ENCODE measurements at regions not wholly inside any gene's neighbourhood (a gene's known extent, or its start where the extent isn't known, plus 50 kb on each side); places are given as distances from the start of the nearest gene placed in this dataset.
"Not testable (repeated sequence)": the region's sequence is repeated elsewhere in the genome, so short reads cannot be mapped to it uniquely, and the experiment has no call there.

DNA sequence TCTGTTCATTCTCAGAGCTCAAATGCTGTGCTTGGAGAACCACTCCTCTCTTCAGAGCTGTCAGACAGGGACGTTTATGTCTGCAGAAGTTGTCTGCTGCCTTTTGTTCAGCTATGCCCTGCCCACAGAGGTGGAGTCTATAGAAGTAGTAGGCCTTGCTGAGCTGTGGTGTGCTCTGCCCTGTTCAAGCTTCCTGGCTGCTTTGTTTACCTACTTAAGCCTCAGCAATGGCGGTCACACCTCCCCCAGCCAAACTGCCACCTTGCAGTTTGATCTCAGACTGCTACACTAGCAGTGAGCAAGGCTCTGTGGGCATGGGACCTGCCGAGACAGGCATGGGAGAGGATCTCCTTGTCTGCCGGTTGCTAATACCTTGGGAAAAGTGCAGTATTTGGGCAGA lies 59.7 kb upstream of the HGF start:
- TF ChIP-seq, protein P1, sequence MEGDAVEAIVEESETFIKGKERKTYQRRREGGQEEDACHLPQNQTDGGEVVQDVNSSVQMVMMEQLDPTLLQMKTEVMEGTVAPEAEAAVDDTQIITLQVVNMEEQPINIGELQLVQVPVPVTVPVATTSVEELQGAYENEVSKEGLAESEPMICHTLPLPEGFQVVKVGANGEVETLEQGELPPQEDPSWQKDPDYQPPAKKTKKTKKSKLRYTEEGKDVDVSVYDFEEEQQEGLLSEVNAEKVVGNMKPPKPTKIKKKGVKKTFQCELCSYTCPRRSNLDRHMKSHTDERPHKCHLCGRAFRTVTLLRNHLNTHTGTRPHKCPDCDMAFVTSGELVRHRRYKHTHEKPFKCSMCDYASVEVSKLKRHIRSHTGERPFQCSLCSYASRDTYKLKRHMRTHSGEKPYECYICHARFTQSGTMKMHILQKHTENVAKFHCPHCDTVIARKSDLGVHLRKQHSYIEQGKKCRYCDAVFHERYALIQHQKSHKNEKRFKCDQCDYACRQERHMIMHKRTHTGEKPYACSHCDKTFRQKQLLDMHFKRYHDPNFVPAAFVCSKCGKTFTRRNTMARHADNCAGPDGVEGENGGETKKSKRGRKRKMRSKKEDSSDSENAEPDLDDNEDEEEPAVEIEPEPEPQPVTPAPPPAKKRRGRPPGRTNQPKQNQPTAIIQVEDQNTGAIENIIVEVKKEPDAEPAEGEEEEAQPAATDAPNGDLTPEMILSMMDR (IDR thresholded peaks at IDR 0.05; ENCODE audit: low read depth, low read length, missing input control), result not testable (repeated sequence)
- not testable (repeated sequence) for TF ChIP-seq RXRA, YY1 (IDR thresholded peaks at IDR 0.05)
- TF ChIP-seq, protein P2, sequence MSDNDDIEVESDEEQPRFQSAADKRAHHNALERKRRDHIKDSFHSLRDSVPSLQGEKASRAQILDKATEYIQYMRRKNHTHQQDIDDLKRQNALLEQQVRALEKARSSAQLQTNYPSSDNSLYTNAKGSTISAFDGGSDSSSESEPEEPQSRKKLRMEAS (IDR thresholded peaks at IDR 0.05), result not testable (repeated sequence)
- TF ChIP-seq, protein P3, sequence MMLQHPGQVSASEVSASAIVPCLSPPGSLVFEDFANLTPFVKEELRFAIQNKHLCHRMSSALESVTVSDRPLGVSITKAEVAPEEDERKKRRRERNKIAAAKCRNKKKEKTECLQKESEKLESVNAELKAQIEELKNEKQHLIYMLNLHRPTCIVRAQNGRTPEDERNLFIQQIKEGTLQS (IDR thresholded peaks at IDR 0.05), result not testable (repeated sequence)
